IPS-NIHi7 (cell line): ENCODE measurements at regions not wholly inside any gene's neighbourhood (a gene's known extent, or its start where the extent isn't known, plus 50 kb on each side); places are given as distances from the start of the nearest gene placed in this dataset.
"Not testable (repeated sequence)": the region's sequence is repeated elsewhere in the genome, so short reads cannot be mapped to it uniquely, and the experiment has no call there.

Source experiments
- DNase-seq: peaks from one replicate; pipeline ENCODE4 v3.0.0; 2012; ENCODE audit warnings: mixed read lengths; ENCODE audit errors: extremely low spot score

DNA sequence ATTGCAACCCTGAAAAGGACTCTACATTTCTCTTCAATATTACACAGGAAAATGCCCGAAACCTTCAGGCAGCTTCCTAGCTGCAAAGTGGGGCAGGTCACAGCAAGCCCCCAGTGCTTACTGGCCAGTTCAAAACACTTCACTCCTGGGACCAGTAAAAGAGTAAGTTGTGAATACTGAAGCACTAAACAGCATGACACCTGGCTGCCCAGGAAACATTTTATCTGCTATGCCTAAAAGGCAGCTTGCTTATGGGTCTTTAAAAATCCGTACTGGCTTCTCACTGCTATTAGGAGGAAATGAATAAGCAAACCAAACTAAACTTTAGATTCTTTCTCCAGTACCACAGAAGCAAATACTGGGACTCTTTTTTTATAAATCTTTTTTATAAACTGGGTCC is 457.9 kb upstream of the ALCAM start:
- DNase-seq = no peak

DNA sequence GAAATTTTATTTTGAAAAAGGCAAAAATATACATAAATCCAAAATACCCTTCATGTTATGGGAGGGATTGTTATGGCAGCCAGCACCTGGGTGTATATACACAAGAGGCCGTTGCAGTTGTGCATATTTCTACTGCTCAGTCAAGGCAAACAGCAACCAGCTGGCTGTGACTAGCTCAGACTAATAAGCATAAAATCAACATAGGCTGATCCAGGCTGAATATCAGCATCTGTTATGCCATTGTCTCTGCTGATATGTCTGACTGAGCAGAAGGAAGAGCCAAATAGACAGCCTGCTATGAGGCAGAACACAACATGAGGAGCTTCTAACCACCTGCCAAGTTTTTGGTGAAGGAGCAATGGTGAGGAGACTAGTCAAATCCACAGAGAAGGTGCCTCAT is 457.5 kb upstream of the ALCAM start:
- DNase-seq = no peak

DNA sequence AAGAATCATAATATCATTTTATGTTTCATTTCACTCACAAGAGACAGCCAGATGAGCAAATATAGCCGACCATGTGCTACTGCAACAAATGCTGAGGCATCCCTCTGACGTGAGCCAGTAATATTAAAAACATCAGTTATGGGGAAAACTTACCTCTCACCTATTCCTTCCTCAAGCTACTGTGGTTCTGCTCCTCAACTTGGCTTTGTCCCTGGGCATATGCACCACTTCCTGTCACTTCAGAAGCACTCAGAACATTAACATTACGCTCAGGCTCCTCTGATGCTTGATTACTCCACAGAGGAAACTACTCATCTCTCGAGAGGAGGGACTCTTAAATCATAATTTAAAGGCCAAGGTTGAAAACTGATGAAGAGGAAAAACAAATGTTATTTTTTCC is 457.0 kb upstream of the ALCAM start:
- DNase-seq = no peak

GRCh38 chr3:104911376-104911775 is 455.3 kb upstream of the ALCAM start:
- DNase-seq = no peak

GRCh38 chr3:104916971-104917370 is 449.7 kb upstream of the ALCAM start:
- no peak for DNase-seq

GRCh38 chr3:104920512-104920911 is 446.2 kb upstream of the ALCAM start:
- no peak for DNase-seq

DNA sequence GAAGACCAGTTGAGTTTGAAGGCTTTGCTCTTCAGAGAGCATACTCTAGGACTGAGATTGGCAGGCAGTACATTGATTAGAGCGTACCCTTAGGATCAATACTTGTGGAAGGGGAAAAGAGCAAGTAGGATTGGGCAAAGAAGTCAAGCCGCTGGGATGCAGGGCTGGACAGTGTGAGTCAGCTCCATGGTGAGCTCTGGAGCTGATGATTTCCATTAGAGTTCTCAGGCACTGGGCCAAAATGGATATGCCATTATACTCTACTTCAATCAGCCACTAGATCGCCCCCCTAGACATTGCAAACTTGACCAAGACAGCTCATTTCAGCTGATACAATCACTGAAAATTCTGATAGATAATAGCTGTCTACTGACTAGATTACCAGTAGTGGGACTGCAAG is 432.7 kb upstream of the ALCAM start:
- DNase-seq = no peak

DNA sequence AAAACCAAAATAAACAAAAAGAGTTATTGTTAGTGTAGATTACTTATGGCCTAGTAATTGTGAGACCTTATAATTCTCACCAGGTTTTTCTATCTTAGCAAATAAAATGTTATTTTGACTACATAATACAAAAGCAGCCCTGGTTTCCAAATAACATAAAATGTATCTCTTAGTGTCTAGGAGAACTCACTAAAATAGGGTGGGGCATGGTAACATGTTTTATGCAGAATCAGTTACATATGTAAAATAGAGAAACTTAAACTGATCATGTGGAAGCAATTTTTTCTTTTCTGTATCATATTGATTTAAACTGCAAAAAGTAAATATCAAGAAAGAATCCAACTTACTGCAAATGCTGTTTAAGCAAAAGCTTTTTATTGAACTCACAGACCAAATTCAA is 431.1 kb upstream of the ALCAM start:
- DNase-seq = no peak

DNA sequence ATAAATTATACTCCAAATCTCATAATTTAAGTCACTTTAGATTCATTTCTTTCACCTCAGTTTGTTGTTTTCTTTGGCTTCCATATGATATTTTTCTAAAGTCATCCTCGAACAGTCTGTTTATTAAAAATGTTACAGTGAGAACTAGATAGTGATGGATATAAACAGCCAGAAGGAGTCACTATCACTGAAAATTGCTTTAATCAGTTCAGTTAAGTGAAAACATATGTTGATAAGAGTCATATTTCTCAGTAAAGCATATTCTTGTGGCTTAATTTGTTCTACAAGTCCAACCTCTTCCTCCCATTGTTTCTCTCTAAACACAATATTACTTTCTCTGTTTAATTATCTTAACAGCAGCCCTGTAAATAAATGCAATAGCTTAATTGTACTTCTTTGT is 427.5 kb upstream of the ALCAM start:
- no peak for DNase-seq

GRCh38 chr3:104941785-104942184 is 424.9 kb upstream of the ALCAM start:
- DNase-seq = no peak

- DNase-seq = no peak
Measured at GRCh38 chr3:104943974-104944373, 422.7 kb upstream of the ALCAM start.

DNA sequence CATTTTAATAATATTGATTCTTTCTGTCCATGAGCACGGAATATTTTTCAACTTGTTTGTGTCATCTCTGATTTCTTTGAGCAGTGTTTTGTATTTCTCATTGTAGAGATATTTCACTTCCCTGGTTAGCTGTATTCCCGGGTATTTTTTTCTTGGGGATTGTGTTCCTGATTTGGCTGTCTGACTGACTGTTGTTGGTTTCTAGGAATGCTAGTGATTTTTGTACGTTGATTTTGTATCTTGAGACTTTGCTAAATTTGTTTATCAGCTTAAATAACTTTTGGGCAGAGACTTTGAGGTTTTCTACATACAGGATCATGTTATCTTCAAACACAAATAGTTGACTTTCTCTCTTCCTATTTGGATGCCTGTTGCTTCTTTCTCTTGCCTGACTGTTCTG is 418.8 kb upstream of the ALCAM start:
- no peak for DNase-seq

- not testable (repeated sequence) for DNase-seq
Measured at GRCh38 chr3:104949810-104950209, 416.9 kb upstream of the ALCAM start.

GRCh38 chr3:104951426-104951825 is 415.3 kb upstream of the ALCAM start:
- DNase-seq = no peak

DNA sequence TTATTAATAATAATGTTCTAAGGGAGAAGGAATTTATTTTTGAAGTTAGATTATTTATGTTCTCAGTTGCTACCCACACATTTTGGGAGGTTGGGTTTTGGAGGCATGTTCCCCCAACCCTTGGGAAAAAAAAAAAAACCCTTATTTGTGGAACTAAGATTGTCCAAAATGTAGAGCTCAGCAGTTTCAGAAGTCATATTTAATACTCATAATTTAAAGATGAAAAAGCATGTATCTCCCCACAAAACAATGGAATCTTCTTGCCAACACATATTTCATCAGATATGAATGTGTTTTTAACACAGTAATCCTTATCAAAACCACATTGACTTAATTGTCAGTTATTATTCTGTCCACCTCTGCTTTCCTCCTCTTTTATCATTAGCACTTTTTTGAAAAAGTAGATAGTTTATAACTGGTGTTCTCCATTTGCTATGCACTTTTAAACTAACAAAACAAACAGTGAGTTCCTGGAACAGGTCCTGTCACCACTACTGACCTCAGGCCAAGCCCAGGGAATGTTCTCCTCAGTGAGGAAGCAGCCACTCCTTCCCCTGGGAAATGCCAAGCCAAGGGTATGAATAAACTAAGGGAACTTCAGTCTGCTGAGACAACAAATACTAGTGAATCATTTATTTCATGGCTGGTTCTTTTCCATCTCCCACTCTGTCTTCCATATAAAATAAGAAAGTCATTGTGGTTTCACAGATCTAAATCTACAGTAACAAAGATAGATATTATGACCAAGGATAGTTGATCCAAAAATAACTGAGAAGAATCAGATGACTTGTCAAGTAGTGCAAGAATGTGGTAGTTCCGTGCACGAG is 414.4 kb upstream of the ALCAM start:
- DNase-seq = no peak

GRCh38 chr3:104956620-104957345 is 409.9 kb upstream of the ALCAM start:
- no peak for DNase-seq

DNA sequence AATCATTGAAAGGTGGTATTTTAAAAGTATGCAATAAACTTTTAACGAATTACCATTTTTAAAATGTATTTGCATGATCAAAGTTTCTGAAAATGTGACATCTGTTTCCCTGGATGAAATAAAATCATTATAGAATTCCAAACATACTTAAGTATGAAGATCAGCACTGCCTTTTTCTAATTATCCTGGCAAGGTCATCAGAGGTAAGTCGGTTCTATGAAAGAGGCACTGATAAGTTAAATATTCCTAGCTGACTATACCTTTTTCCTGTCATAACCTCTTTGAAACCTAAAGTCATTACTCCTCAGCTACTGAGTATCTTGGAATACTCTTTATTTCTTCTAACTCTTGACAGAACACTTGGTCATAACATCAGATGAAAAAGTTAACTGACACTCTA is 406.1 kb upstream of the ALCAM start:
- DNase-seq = no peak

GRCh38 chr3:104961851-104962250 is 404.9 kb upstream of the ALCAM start:
- DNase-seq = no peak

- no peak for DNase-seq
Measured at GRCh38 chr3:104974316-104974715, 392.4 kb upstream of the ALCAM start.

DNA sequence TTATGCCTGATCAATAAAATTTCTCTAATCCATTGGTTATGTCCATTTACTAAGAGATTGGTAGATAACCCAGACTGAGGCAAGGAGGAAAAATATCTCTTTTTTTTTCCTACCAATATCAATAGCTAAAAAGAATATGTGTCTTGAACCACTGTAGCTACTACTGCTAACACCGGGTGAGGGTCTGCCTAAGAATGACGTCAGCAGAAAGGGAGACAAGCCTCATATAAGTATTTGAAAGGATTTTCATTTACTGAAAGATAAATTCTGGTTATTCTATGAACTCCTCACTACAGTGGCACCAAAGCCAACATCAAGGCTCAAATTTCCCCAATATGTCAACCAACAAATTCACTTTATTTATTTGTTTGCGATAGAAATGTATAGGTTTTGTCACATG is 389.0 kb upstream of the ALCAM start:
- DNase-seq = no peak

DNA sequence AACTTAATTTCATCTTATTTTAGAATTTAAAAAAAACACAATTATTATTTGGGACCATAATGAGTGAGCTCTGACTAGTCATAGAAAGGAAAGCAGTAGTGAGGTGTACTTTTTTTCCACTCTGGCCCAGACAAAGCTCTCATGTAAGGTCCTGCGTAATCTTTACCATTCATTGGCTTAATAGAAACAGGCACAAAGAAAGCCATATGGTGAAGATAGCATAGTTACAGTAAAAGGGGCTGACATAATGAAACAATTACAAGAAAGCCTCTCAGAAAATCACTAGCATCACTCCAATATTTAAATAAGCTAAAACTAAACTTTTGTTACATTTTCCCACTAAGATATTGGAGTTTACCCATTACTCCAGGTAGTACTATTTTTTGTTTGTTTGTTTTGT is 384.6 kb upstream of the ALCAM start:
- no peak for DNase-seq

GRCh38 chr3:104987859-104988258 is 378.9 kb upstream of the ALCAM start:
- DNase-seq = no peak

GRCh38 chr3:104988496-104988895 is 378.2 kb upstream of the ALCAM start:
- DNase-seq = no peak
